ENCODE measurements at regions not wholly inside any gene's neighbourhood (a gene's known extent, or its start where the extent isn't known, plus 50 kb on each side); places are given as distances from the start of the nearest gene placed in this dataset.

- Histone ChIP-seq H3K9ac (ENCODE audit: insufficient read depth, low read depth, low read length) (no peak overlapping the region), H3K4me1 (ENCODE audit: insufficient read depth, low read length) (no peaks in the 10 kb centered on the region), H3K79me2 (ENCODE audit: insufficient read depth, low read length) (no peaks in the 10 kb centered on the region), H3K9me3 (ENCODE audit: low read length) (peaks cover 69% of the 10 kb centered on the region), H4K20me1 (ENCODE audit: insufficient read depth, low read length) (no peaks in the 10 kb centered on the region), H3K27me3 (ENCODE audit: control insufficient read depth in 1 of 2, insufficient read depth in 2 of 2, low read length in 2 of 2) (no peaks in the 10 kb centered on the region), H3K36me3 (replicated peaks in 1 of 2; ENCODE audit: control insufficient read depth in 1 of 2, insufficient read depth in 2 of 2, low read length in 2 of 2) (no peaks in the 10 kb centered on the region), H3K4me2 (ENCODE audit: low read depth, low read length) (no peak overlapping the region), H3K27ac (ENCODE audit: extremely low read length, insufficient read depth, low read length) (no peak overlapping the region), H3K4me3 (replicated peaks in 1 of 3; ENCODE audit: insufficient read depth in 1 of 3, low read depth in 2 of 3, low read length in 3 of 3) (no peak overlapping the region), H2AFZ (ENCODE audit: low read length) (no peak overlapping the region)
- ATAC-seq (no peak), FAIRE-seq (no peak), DNase-seq (ENCODE audit: low spot score) (no peak)
- intact Hi-C loops (cut with micrococcal nuclease; ENCODE audit: unreplicated experiment) (no loop called here), in situ Hi-C loops (cut with HindIII; ENCODE audit: extremely low pct_ligation_motif_present, low pct_unique_long_range_greater_than_20kb) (no loop called here)
- ChIA-PET CTCF (ENCODE audit: low intra/inter-chr PET ratio, low total read pairs) (no interaction called here), POLR2A (no interaction called here)
- 17% methylated on average over 6 of the region's 6 CpGs for WGBS (ENCODE audit: low lambda C conversion rate)
- no TSS peak for BruUV-seq (replicated peaks)
- TF ChIP-seq MEIS1 (CRISPR knock-in tag; IDR thresholded peaks at IDR 0.05; ENCODE audit: borderline replicate concordance) (no peak), GMEB2 (CRISPR knock-in tag; IDR thresholded peaks at IDR 0.05; ENCODE audit: low read depth) (no peak), MBNL3 (CRISPR knock-in tag; conservative IDR thresholded peaks at IDR 0.05) (no peak), POGK (CRISPR knock-in tag; conservative IDR thresholded peaks at IDR 0.05) (no peak), ZNF777 (CRISPR knock-in tag; IDR thresholded peaks at IDR 0.05) (no peak), ZNF512 (CRISPR knock-in tag; IDR thresholded peaks at IDR 0.05) (no peak), ZNF354B (CRISPR knock-in tag; IDR thresholded peaks at IDR 0.05) (no peak), SOX13 (IDR thresholded peaks at IDR 0.05) (no peak), SOX13 (CRISPR knock-in tag; conservative IDR thresholded peaks at IDR 0.05 in 1 of 2, IDR thresholded peaks at IDR 0.05 in 1 of 2) (no peak), MYNN (CRISPR knock-in tag; IDR thresholded peaks at IDR 0.05; ENCODE audit: low read depth) (no peak), FOXP1 (IDR thresholded peaks at IDR 0.05) (no peak), FOXP1 (CRISPR knock-in tag; IDR thresholded peaks at IDR 0.05) (no peak), ZFP36L2 (CRISPR knock-in tag; IDR thresholded peaks at IDR 0.05) (no peak), ZNF781 (CRISPR knock-in tag; IDR thresholded peaks at IDR 0.05; ENCODE audit: borderline replicate concordance, not compliant biosample characterization) (no peak)
Measured at GRCh38 chr19:31594701-31595100, 245.5 kb upstream of the TSHZ3 start.

Data from HepG2 (cell line).